Astrocyte (in vitro differentiated cells and primary cell): ENCODE measurements at regions not wholly inside any gene's neighbourhood (a gene's known extent, or its start where the extent isn't known, plus 50 kb on each side); places are given as distances from the start of the nearest gene placed in this dataset.

ENCODE experiments used
- DNase-seq: peaks from one replicate; pipeline ENCODE4 v3.0.0-alpha.2; 2010; ENCODE audit warnings: low read depth
- FAIRE-seq: peaks from 2 replicates; lab custom pipeline; 2011; peaks lifted over from hg19 to GRCh38; lab: Jason Lieb, UNC
- H2AFZ ChIP-seq: 2 replicates; pipeline ENCODE4 v1.6.0; 2012; ENCODE audit warnings: low read depth, low read length, inconsistent platforms
- H3K27ac ChIP-seq: 2 replicates; pipeline ENCODE4 v1.5.1; 2011; ENCODE audit warnings: low read depth, low read length, inconsistent platforms
- H3K27me3 ChIP-seq: 2 replicates; pipeline ENCODE4 v1.6.0; 2011; ENCODE audit warnings: low read length, inconsistent platforms; ENCODE audit not compliant: insufficient read depth
- H3K36me3 ChIP-seq: 2 replicates; pipeline ENCODE4 v1.5.1; 2011; ENCODE audit warnings: low read length, inconsistent platforms; ENCODE audit not compliant: insufficient read depth
- H3K4me1 ChIP-seq: 2 replicates; pipeline ENCODE4 v1.5.1; 2011; ENCODE audit warnings: low read length, inconsistent platforms; ENCODE audit not compliant: insufficient read depth
- H3K4me2 ChIP-seq: 2 replicates; pipeline ENCODE4 v1.6.0; 2012; ENCODE audit warnings: low read length, inconsistent platforms
- H3K4me3 ChIP-seq: 2 replicates; pipeline ENCODE4 v1.5.1; 2011; ENCODE audit warnings: low read depth, mild to moderate bottlenecking, low read length, inconsistent platforms; ENCODE audit not compliant: insufficient read depth
- H3K79me2 ChIP-seq: 2 replicates; pipeline ENCODE4 v1.6.0; 2012; ENCODE audit warnings: mild to moderate bottlenecking, low read length, inconsistent platforms; ENCODE audit not compliant: insufficient read depth
- H3K9ac ChIP-seq: 2 replicates; pipeline ENCODE4 v1.6.0; 2012; ENCODE audit warnings: mild to moderate bottlenecking, low read length, inconsistent platforms
- H3K9me3 ChIP-seq: 2 replicates; pipeline ENCODE4 v1.5.1; 2012; ENCODE audit warnings: low read depth, mild to moderate bottlenecking, low read length, inconsistent platforms; ENCODE audit not compliant: insufficient read depth
- H4K20me1 ChIP-seq: 2 replicates; pipeline ENCODE4 v1.6.0; 2012; ENCODE audit warnings: low read length, inconsistent platforms; ENCODE audit not compliant: insufficient read depth
- H3K27ac Mint-ChIP-seq: one replicate; pipeline ENCODE4 v1.8.0; 2021; ENCODE audit warnings: mild to moderate bottlenecking, mixed read lengths; ENCODE audit not compliant: unreplicated experiment
- H3K27me3 Mint-ChIP-seq: one replicate; pipeline ENCODE4 v1.8.0; 2021; ENCODE audit warnings: low read depth, mixed read lengths; ENCODE audit not compliant: unreplicated experiment
- H3K36me3 Mint-ChIP-seq: one replicate; pipeline ENCODE4 v1.8.0; 2021; ENCODE audit warnings: low read depth, mixed read lengths; ENCODE audit not compliant: unreplicated experiment
- H3K4me1 Mint-ChIP-seq: one replicate; pipeline ENCODE4 v1.8.0; 2021; ENCODE audit warnings: low read depth, mixed read lengths; ENCODE audit not compliant: unreplicated experiment
- H3K4me3 Mint-ChIP-seq: one replicate; pipeline ENCODE4 v1.8.0; 2021; ENCODE audit warnings: mild to moderate bottlenecking, moderate library complexity, mixed read lengths; ENCODE audit not compliant: unreplicated experiment
- H3K9me3 Mint-ChIP-seq: one replicate; pipeline ENCODE4 v1.8.0; 2021; ENCODE audit warnings: mild to moderate bottlenecking, mixed read lengths; ENCODE audit not compliant: unreplicated experiment
- EZH2 ChIP-seq: IDR thresholded peaks from 2 replicates; pipeline ENCODE4 v1.6.1; 2012; ENCODE audit warnings: mild to moderate bottlenecking, low read length, inconsistent platforms; ENCODE audit not compliant: insufficient read depth
- TF ChIP-seq, protein P1 (sequence below): IDR thresholded peaks from 2 replicates; pipeline ENCODE4 v1.5.1; 2011; ENCODE audit warnings: low read depth, mild to moderate bottlenecking, inconsistent platforms, low read length, moderate library complexity; ENCODE audit not compliant: insufficient read depth

DNA sequence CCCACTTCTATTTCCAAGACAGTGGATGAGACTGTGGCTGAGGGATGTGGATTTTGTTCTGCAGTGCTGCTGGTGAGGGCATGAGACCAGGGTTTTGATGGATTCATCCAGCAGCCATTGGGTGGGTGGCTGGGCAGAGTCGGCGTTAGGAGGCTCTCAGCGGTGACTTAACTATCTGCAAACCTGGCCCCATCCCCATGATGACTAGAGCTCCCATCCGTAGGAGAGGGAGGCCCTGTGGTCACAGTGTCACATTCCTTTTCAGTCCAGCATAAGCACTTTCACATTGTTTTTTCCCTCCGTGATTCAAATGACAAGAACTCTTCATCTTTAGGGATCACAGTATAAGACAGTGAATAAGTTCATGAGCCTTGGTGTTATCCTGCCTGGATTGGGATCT is 60.4 kb upstream of the SPRY4 start:
- Histone ChIP-seq H3K27me3 (no peaks in the 10 kb centered on the region), H3K4me2 (peak overlapping the region; percentile 39), H3K9me3 (no peaks in the 10 kb centered on the region), H3K27ac (no peak overlapping the region), H3K9ac (no peak overlapping the region), H3K4me3 (no peak overlapping the region), H2AFZ (no peak overlapping the region), H3K36me3 (no peaks in the 10 kb centered on the region), H3K4me1 (peaks cover 22% of the 10 kb centered on the region), H4K20me1 (no peaks in the 10 kb centered on the region), H3K79me2 (no peaks in the 10 kb centered on the region)
- Mint-ChIP-seq H3K36me3 (no peaks in the 10 kb centered on the region), H3K27ac (no peak overlapping the region), H3K4me3 (no peak overlapping the region), H3K4me1 (peaks cover 23% of the 10 kb centered on the region), H3K27me3 (peaks cover 4% of the 10 kb centered on the region), H3K9me3 (no peaks in the 10 kb centered on the region)
- peak; percentile 73 for FAIRE-seq
- peak; percentile 79 for DNase-seq
- TF ChIP-seq, protein P1, sequence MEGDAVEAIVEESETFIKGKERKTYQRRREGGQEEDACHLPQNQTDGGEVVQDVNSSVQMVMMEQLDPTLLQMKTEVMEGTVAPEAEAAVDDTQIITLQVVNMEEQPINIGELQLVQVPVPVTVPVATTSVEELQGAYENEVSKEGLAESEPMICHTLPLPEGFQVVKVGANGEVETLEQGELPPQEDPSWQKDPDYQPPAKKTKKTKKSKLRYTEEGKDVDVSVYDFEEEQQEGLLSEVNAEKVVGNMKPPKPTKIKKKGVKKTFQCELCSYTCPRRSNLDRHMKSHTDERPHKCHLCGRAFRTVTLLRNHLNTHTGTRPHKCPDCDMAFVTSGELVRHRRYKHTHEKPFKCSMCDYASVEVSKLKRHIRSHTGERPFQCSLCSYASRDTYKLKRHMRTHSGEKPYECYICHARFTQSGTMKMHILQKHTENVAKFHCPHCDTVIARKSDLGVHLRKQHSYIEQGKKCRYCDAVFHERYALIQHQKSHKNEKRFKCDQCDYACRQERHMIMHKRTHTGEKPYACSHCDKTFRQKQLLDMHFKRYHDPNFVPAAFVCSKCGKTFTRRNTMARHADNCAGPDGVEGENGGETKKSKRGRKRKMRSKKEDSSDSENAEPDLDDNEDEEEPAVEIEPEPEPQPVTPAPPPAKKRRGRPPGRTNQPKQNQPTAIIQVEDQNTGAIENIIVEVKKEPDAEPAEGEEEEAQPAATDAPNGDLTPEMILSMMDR, result no peak
- TF ChIP-seq EZH2, result no peak

DNA sequence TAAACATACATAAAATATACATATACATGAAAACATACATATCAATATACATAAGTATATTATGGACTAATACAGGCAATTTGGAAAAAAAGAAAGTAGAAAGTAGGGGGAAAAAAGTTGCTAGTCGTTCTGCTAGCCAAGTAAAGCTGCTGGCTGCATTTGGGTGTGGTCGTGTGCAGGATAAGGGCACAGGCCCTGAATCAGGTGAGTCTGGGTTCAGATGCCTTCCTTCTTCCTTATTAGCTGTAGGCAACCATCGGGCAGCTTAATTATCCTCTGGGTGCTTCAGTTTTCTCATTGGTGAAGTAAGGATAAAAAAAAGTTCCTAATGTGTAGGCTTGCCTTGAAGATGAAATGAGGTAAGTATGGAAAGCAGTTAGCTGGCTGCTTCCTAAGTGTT is 59.2 kb upstream of the SPRY4 start:
- Histone ChIP-seq H3K4me1 (peaks cover 15% of the 10 kb centered on the region), H3K79me2 (no peaks in the 10 kb centered on the region), H3K27ac (no peak overlapping the region), H4K20me1 (no peaks in the 10 kb centered on the region), H3K27me3 (no peaks in the 10 kb centered on the region), H3K4me3 (no peak overlapping the region), H2AFZ (no peak overlapping the region), H3K4me2 (no peak overlapping the region), H3K36me3 (no peaks in the 10 kb centered on the region), H3K9ac (no peak overlapping the region), H3K9me3 (no peaks in the 10 kb centered on the region)
- TF ChIP-seq, protein P1, result no peak
- TF ChIP-seq EZH2, result no peak
- DNase-seq, result no peak
- Mint-ChIP-seq H3K27me3 (no peaks in the 10 kb centered on the region), H3K4me1 (peaks cover 15% of the 10 kb centered on the region), H3K36me3 (no peaks in the 10 kb centered on the region), H3K27ac (no peak overlapping the region), H3K4me3 (no peak overlapping the region), H3K9me3 (no peaks in the 10 kb centered on the region)
- FAIRE-seq, result no peak

DNA sequence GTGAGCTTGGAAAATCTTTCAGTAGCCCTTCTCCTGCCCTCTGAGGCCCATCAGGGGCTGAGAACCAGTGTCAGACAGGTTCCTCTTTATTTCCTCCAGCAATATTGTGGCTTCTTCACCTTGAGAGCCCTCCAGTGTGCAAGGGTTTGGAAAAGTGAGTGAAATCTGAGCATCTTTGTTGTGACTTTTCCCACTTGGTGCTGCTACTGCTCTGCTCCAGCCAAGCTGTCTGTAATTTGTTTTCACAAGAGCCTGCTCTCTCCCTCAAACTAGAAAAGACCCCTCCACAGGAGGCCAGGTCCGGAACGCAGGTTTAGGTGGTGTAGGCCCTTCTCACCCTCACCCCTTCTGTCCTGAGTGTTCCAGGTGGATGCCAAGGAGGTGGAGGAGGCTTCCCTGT is 57.4 kb upstream of the SPRY4 start:
- no peak for DNase-seq
- H3K9me3 Mint-ChIP-seq, result no peaks in the 10 kb centered on the region
- H3K4me3 Mint-ChIP-seq, result no peak overlapping the region
- H3K27me3 ChIP-seq, result no peaks in the 10 kb centered on the region
- H2AFZ ChIP-seq, result no peak overlapping the region
- no peak overlapping the region for H3K27ac ChIP-seq
- no peaks in the 10 kb centered on the region for H3K27me3 Mint-ChIP-seq
- H3K4me2 ChIP-seq, result no peak overlapping the region
- H3K27ac Mint-ChIP-seq, result no peak overlapping the region
- H3K4me3 ChIP-seq, result no peak overlapping the region
- no peaks in the 10 kb centered on the region for H3K36me3 ChIP-seq
- H3K4me1 ChIP-seq, result peaks cover 9% of the 10 kb centered on the region
- no peaks in the 10 kb centered on the region for H3K36me3 Mint-ChIP-seq
- no peaks in the 10 kb centered on the region for H4K20me1 ChIP-seq
- no peak for TF ChIP-seq EZH2
- TF ChIP-seq, protein P1, result no peak
- H3K9ac ChIP-seq, result no peak overlapping the region
- FAIRE-seq, result no peak
- peaks cover 11% of the 10 kb centered on the region for H3K4me1 Mint-ChIP-seq
- no peaks in the 10 kb centered on the region for H3K9me3 ChIP-seq
- H3K79me2 ChIP-seq, result no peaks in the 10 kb centered on the region
